ENCODE measurements at regions not wholly inside any gene's neighbourhood (a gene's known extent, or its start where the extent isn't known, plus 50 kb on each side); places are given as distances from the start of the nearest gene placed in this dataset.
"Not testable (repeated sequence)": the region's sequence is repeated elsewhere in the genome, so short reads cannot be mapped to it uniquely, and the experiment has no call there.

DNA sequence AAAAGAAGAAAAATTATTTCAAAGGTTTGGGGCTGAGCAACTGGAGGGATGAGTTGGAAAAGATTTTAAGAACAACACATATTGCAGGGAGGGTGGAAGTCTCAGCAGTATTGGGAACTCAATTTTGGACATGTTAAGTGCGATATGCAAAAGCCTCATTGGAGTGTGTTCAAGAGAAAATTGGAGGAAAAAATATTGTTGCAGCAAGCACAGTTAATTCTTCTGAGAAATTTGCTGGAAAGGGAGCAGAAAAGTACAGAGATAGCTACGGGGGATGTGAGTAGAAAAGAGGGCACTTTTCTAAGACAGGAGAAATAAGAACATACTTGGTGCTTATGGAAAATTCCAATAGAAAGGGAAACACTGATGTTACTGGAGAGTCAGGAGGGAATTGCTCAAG, 59.8 kb upstream of the MAGI2 start:
- DNase-seq (ENCODE audit: low read depth in 4 of 4, low spot score in 3 of 4) = no peak

DNA sequence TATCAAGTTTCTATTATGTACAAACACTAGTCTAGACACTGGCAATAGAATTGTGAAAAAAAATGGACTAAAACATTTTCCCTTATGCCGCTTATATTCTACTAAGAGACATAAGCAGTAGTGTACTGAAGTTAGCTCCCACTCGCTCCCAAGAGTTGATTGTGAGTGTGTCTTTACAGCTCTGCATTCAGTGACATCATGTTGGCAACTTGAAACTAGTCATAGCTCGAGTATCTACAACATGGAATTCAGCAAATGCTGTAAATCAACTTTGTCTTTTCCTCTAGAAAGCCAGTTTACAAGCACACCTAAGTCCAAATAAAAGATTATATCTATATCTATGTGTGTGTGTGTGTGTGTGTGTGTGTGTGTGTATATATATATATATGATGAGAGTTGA, 58.8 kb upstream of the MAGI2 start:
- DNase-seq (ENCODE audit: low read depth in 4 of 4, low spot score in 3 of 4) = no peak

DNA sequence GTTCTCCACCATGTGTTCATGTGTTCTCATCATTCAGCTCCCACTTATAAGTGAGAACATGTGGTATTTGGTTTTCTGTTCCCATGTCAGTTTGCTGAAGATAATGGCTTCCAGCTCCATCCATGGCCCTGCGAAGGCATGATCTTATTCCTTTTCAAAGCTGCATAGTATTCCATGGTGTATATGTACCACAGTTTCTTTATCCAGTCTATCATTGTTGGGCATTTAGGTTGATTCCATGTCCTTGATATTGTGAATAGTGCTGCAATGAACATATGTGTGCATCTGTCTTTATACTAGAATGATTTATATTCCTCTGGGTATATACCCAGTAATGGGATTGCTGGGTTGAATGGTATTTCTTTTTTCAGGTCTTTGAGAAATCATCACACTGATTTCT, 57.6 kb upstream of the MAGI2 start:
- not testable (repeated sequence) for DNase-seq (ENCODE audit: low read depth in 4 of 4, low spot score in 3 of 4)

DNA sequence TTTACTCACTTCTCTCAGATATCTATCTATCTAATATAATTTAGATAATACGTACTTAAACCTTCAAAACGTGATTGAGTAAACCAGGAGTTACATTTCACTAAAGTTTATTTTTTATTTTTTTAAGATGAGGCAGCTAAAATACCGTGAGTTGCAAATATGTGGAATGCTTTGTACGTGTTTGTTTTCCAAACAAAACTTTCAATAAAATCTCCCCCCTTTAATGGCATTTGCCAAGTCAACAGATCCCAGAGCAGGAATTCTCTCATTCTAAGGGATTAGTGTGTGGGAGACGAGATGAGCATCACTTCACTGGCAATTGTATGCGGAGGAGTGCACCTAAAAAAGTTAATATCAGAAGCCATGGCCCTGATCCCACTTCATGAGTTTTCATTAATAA, 53.7 kb upstream of the MAGI2 start:
- no peak for DNase-seq (ENCODE audit: low read depth in 4 of 4, low spot score in 3 of 4)

DNA sequence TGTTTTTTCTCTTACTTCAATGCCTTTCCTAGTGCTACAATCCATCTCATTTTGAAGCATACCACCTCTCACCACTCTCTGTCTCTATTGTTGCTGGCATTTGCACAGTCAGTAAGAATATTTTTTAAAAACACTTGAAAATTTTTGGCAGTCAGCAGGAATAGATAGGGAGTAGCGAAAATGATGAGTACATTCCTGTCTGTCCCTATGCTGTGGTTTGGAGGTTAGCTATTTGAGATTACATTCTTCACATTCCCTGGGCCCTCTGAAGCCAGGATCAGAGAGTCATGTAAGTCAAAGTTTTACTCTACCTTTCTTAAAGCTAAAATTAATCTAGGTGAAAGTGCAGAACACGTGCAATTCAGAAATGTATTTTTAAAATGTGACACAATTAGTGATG, 53.0 kb upstream of the MAGI2 start:
- no peak for DNase-seq (ENCODE audit: low read depth in 4 of 4, low spot score in 3 of 4)

DNA sequence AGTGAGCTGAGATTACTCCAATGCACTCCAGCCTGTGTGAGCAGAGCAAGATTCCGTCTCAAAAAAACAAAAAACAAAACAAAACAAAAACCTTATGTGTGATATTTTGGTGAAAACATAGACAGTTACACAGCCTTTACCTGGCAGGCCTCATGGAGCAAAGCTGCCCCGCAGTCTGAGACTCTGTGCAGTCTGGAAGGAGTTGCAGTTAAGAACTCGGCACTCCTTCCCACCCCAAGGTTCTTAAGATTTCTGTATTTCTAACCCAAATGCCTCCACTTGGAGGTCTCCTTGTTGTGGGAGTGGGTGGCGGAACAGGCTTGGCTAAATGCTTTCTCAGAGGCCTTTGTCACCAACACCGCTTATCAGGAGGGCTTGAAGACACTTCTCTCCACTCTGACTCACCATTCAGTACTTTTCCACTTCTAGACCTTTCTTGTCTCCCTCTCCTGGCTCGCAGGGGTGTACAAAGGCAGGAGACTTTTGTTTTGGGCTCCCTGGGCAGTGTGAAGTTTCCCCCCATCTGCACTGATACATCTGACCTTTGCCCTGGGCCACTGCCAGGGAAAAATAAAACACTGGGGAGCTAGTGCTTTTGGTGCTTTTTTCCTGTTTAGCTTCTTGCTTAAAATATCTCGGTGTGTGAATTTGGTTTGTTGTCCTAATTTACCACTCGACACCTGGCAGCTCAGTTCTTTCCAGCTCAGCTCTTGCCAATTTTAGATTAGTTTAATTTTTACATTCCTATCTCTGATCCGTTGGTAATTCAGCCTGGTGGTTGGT, 51.3 kb upstream of the MAGI2 start:
- no peak for DNase-seq (ENCODE audit: low read depth in 4 of 4, low spot score in 3 of 4)
